Lung (tissue), 11 donors: ENCODE measurements at regions not wholly inside any gene's neighbourhood (a gene's known extent, or its start where the extent isn't known, plus 50 kb on each side); places are given as distances from the start of the nearest gene placed in this dataset.

Source experiments
- ATAC-seq: fragments of 200-7000 bp; cut with Tn5 transposase; one replicate; pipeline ENCODE4 v1.9.1; 2020; ENCODE audit warnings: moderate number of reproducible peaks; ENCODE audit not compliant: insufficient read depth, low FRiP score
- DNase-seq, 3 donors: peaks; one replicate each; pipeline ENCODE4 v3.0.0-alpha.2; 2013 to 2017
- H3K27ac ChIP-seq, 2 donors: one replicate each; pipeline ENCODE4 v1.5.1; 2013; ENCODE audit warnings: mild to moderate bottlenecking in 2 of 2, moderate library complexity in 2 of 2, control low read depth in 1 of 2, inconsistent platforms in 1 of 2, low read depth in 1 of 2, low read length in 1 of 2
- H3K27me3 ChIP-seq, 3 donors: one replicate each; pipeline ENCODE4 v1.5.1; 2013; ENCODE audit warnings: low read length in 2 of 3; ENCODE audit not compliant: control insufficient read depth in 3 of 3, insufficient read depth in 3 of 3
- H3K36me3 ChIP-seq, 4 donors: one replicate each; pipeline ENCODE4 v1.5.1; 2013; ENCODE audit warnings: low read length in 4 of 4, mild to moderate bottlenecking in 1 of 4, moderate library complexity in 1 of 4; ENCODE audit not compliant: control insufficient read depth in 4 of 4, insufficient read depth in 4 of 4
- H3K4me1 ChIP-seq, 5 donors: one replicate each; pipeline ENCODE4 v1.5.1; 2013; ENCODE audit warnings: low read length in 5 of 5, mild to moderate bottlenecking in 2 of 5, moderate library complexity in 1 of 5; ENCODE audit not compliant: control insufficient read depth in 5 of 5, insufficient read depth in 5 of 5
- H3K4me3 ChIP-seq: one replicate; pipeline ENCODE4 v1.5.1; 2013; ENCODE audit warnings: mild to moderate bottlenecking, control low read depth, moderate library complexity
- H3K9ac ChIP-seq, 2 donors: one replicate each; pipeline ENCODE4 v1.5.1; 2013; ENCODE audit warnings: low read length in 2 of 2, control low read depth in 1 of 2; ENCODE audit not compliant: insufficient read depth in 1 of 2
- H3K9me3 ChIP-seq, 4 donors: one replicate each; pipeline ENCODE4 v1.5.1; 2013; ENCODE audit warnings: low read length in 3 of 4, mild to moderate bottlenecking in 1 of 4, moderate library complexity in 1 of 4; ENCODE audit not compliant: control insufficient read depth in 4 of 4, insufficient read depth in 3 of 4
- CTCF ChIP-seq: IDR thresholded peaks from 2 replicates; pipeline ENCODE4 v1.5.1; 2012; ENCODE audit warnings: mild to moderate bottlenecking; ENCODE audit errors: control extremely low read depth, extremely low read depth
- WGBS, 2 donors: extraction: QIAGEN DNeasy Blood & Tissue Kit; methylation state at CpG; one replicate each; pipeline ENCODE4 v1.1.7; 2013; 5-methylcytosine and 5-hydroxymethylcytosine counted together
- donor health status: control.
- donor health status: control.
- donor health status: Bipolar disorder and iron deficiency.
- donor health status: healthy.
- donor health status: DM: yes; HTN: yes; CAD: no.

GRCh38 chr13:30079501-30079900 is 227.8 kb downstream of the KATNAL1 start:
- Histone ChIP-seq H3K27me3 (no peaks in the 10 kb centered on the region), H3K4me3 (no peak overlapping the region), H3K9me3 (no peaks in the 10 kb centered on the region), H3K4me1 (no peaks in the 10 kb centered on the region), H3K27ac (no peak overlapping the region), H3K36me3 (no peaks in the 10 kb centered on the region), H3K9ac (no peak overlapping the region)
- no peak for TF ChIP-seq CTCF
- WGBS, 2 donors: 63 to 77% methylated on average over 9 of the region's 9 CpGs
- ATAC-seq (no peak), DNase-seq (no peak)

- WGBS, 2 donors: 86 to 88% methylated on average over 10 of the region's 10 CpGs
Measured at GRCh38 chr13:30078059-30078458, 227.6 kb upstream of the UBL3 start.

GRCh38 chr13:30077240-30077735 is 226.9 kb upstream of the UBL3 start:
- Histone ChIP-seq H3K9me3 (no peaks in the 10 kb centered on the region), H3K27me3 (no peaks in the 10 kb centered on the region), H3K4me3 (no peak overlapping the region), H3K36me3 (no peaks in the 10 kb centered on the region), H3K9ac (no peak overlapping the region), H3K27ac (no peak overlapping the region), H3K4me1 (no peaks in the 10 kb centered on the region)
- TF ChIP-seq CTCF: no peak
- no peak for ATAC-seq
- no peak for DNase-seq
- 69 to 86% methylated on average over 4 of the region's 4 CpGs for WGBS, 2 donors

More at GRCh38 chr13:30078059-30078458, 227.6 kb upstream of the UBL3 start:
- no peak for TF ChIP-seq CTCF
- Histone ChIP-seq H3K9me3 (no peaks in the 10 kb centered on the region), H3K27me3 (no peaks in the 10 kb centered on the region), H3K36me3 (no peaks in the 10 kb centered on the region), H3K4me3 (no peak overlapping the region), H3K4me1 (no peaks in the 10 kb centered on the region), H3K27ac (no peak overlapping the region), H3K9ac (no peak overlapping the region)
- no peak for ATAC-seq
- no peak for DNase-seq

- no peak overlapping the region for H3K9ac ChIP-seq
- DNase-seq: no peak
- no peaks in the 10 kb centered on the region for H3K9me3 ChIP-seq
- no peak overlapping the region for H3K27ac ChIP-seq
- no peaks in the 10 kb centered on the region for H3K27me3 ChIP-seq
- ATAC-seq: no peak
- no peak overlapping the region for H3K4me3 ChIP-seq
- H3K36me3 ChIP-seq: no peaks in the 10 kb centered on the region
- H3K4me1 ChIP-seq: no peaks in the 10 kb centered on the region
- TF ChIP-seq CTCF: no peak
- WGBS, 2 donors: 91 to 96% methylated on average over 10 of the region's 10 CpGs
Measured at GRCh38 chr13:30074955-30075614, 224.7 kb upstream of the UBL3 start.
